GM12874 (cell line): ENCODE measurements at regions not wholly inside any gene's neighbourhood (a gene's known extent, or its start where the extent isn't known, plus 50 kb on each side); places are given as distances from the start of the nearest gene placed in this dataset.

Experiments
- TF ChIP-seq, protein P1 (sequence below): IDR thresholded peaks from 2 replicates; pipeline ENCODE4 v1.5.1; 2011; ENCODE audit warnings: low read depth, mild to moderate bottlenecking, control low read depth, low read length, moderate library complexity; ENCODE audit not compliant: insufficient read depth

DNA sequence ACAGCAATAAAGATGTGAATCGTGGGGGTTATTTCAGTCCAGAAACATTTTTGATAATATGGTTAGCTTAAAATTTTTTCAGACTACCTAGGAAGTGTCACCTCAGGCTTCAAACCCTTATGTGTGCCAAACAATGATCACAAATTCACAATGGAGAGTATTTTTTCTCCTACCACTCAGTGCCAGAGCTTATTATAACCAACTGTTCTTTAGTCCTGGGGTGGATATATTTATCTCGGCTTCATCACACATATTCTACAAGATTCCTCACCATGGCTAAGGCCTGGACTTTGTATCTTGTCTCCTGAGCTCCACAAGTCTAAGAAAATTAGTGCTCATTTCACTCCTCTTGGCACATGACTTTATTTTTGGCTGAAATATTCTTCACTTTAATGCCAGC is 629.1 kb downstream of the RWDD3 start:
- TF ChIP-seq, protein P1, sequence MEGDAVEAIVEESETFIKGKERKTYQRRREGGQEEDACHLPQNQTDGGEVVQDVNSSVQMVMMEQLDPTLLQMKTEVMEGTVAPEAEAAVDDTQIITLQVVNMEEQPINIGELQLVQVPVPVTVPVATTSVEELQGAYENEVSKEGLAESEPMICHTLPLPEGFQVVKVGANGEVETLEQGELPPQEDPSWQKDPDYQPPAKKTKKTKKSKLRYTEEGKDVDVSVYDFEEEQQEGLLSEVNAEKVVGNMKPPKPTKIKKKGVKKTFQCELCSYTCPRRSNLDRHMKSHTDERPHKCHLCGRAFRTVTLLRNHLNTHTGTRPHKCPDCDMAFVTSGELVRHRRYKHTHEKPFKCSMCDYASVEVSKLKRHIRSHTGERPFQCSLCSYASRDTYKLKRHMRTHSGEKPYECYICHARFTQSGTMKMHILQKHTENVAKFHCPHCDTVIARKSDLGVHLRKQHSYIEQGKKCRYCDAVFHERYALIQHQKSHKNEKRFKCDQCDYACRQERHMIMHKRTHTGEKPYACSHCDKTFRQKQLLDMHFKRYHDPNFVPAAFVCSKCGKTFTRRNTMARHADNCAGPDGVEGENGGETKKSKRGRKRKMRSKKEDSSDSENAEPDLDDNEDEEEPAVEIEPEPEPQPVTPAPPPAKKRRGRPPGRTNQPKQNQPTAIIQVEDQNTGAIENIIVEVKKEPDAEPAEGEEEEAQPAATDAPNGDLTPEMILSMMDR, result no peak

DNA sequence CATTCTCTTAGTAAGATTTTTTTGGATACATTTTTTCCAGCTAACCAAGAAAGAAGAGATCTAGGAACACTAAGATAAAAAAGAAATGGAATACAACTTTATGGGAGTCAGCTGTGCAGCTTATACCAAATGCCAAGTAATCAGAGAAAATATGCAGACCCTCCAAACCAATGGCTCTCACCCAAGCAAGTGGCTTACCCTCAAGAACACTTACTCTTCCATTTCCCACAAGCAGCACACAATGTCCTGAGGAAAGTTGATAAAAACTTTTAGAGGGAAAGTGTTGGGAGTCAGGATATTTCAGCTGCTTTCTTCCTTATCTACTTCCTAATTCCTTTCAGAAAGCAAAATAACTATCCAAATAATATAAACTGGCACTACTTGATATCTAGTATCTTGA is 631.8 kb downstream of the RWDD3 start:
- TF ChIP-seq, protein P1, result no peak

DNA sequence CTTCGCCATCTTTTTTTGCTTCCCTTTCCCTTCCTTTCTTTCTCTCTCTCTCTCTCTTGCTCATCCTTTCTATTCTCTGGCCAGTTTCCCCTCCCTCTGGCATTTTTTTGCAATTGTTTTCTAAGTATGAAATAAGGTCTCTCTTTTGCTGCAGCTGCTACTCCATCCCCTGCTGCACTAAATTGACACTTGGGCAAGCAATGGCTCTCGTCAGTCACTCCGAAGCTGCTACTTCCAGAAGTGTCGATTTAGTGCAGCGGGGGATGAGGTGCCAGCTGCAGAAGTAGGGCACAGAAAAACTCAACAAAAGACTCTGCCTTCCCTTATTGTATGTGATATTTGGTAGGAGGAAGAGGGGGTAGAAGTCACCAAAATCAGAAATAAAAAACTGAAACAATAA is 642.3 kb downstream of the RWDD3 start:
- TF ChIP-seq, protein P1, result no peak

DNA sequence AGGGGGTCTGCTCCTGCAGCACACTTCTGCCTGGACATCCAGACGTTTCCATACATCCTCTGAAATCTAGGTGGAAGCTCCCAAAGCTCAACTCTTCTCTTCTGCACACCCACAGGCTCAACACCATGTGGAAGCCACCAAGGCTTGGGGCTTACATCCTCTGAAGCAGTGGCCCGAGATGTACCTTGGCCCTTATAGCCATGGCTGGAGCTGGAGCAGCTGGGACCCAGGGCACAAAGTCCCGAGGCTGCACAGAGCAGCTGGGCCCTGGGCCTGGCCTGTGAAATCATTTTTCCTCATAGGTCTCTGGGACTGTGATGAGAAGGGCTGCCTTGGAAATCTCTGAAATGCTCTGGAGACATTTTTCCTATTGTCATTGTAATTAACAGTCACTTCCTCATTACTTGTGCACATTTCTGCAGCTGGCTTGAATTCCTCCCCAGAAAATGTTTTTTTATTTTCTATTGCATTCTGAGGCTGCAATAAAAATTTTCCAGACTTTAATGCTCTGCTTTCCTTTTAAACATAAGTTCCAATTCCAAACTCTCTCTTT is 645.6 kb downstream of the RWDD3 start:
- TF ChIP-seq, protein P1, result no peak

DNA sequence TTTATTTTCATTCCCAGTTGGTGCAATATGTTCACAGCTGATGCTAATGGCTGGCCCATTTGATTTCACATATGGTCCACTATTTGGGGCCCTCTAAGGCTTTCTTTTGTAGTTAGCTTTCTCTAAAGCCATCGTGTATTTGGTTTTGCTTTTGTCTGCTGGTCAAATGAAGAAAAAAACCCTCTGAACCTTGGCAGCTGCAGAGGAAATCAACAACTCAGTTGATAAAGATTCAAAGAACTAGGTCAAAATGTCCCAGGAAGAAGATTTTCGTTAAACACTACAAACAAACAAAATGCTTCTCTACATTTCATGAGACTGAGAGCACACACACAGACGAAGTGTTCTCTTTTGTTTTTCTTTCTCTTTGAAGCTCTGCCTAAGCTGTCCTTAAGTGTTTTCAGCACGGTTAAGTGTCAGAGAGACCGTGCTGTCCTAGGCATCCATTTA is 655.0 kb downstream of the RWDD3 start:
- TF ChIP-seq, protein P1, result no peak

DNA sequence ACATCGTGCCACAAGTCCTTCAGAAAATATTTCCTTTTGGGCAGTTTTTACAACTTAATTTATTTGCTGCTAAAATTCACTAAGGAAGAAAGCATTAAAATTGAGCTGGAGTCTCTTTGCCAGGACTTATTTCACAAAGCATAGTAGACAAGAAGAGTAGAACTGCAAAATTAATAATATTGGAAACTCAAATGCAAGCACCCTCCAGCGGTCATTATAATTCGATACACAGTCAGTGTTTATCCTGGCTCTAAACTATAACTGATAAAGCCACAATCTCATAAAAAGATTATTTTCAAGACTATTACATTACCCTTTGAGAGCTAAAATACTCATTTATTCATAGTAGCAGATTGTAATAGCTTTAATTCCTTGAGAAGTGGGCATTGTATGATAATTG is 655.4 kb downstream of the RWDD3 start:
- TF ChIP-seq, protein P1, result no peak

DNA sequence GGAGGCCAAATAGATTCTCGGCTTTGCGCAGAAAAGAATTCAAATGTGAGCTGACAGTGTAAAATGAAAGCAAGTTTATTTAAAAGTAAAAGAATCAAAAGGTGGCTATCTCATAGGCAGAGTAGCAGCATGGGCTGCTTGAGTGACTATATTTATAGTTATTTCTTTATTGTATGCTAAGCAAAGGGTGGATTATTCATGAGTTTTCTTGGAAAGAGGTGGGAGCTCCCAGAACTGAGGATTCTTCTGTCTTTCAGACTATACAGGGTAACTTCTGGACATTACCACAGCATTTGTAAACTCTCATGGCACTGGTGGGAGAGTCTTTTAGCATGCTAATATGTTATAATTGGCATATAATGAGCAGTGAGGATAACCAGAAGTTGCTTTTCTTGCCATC is 659.9 kb downstream of the RWDD3 start:
- TF ChIP-seq, protein P1, result no peak
